ENCODE measurements at regions not wholly inside any gene's neighbourhood (a gene's known extent, or its start where the extent isn't known, plus 50 kb on each side); places are given as distances from the start of the nearest gene placed in this dataset.

- TF ChIP-seq EZH2phosphoT487 (IDR thresholded peaks at IDR 0.05; ENCODE audit: low read length) (no peak), EZH2 (optimal IDR thresholded peaks at IDR 0.05; ENCODE audit: low read depth, low read length) (no peak)
- TF ChIP-seq, protein P1, sequence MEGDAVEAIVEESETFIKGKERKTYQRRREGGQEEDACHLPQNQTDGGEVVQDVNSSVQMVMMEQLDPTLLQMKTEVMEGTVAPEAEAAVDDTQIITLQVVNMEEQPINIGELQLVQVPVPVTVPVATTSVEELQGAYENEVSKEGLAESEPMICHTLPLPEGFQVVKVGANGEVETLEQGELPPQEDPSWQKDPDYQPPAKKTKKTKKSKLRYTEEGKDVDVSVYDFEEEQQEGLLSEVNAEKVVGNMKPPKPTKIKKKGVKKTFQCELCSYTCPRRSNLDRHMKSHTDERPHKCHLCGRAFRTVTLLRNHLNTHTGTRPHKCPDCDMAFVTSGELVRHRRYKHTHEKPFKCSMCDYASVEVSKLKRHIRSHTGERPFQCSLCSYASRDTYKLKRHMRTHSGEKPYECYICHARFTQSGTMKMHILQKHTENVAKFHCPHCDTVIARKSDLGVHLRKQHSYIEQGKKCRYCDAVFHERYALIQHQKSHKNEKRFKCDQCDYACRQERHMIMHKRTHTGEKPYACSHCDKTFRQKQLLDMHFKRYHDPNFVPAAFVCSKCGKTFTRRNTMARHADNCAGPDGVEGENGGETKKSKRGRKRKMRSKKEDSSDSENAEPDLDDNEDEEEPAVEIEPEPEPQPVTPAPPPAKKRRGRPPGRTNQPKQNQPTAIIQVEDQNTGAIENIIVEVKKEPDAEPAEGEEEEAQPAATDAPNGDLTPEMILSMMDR (IDR thresholded peaks at IDR 0.05; ENCODE audit: low read length): no peak
- no peak overlapping the region for H3K27ac ChIP-seq (ENCODE audit: low read length)
Observed at GRCh38 chr4:138927072-138927471, 88.5 kb upstream of the NOCT start.

GRCh38 chr4:138925495-138925894 is 90.1 kb upstream of the NOCT start:
- Histone ChIP-seq H4K20me1 (ENCODE audit: insufficient read depth, low read length) (no peaks in the 10 kb centered on the region), H3K4me3 (ENCODE audit: low read length) (no peak overlapping the region), H3K9me2 (replicated peaks; ENCODE audit: insufficient read depth, low read length) (no peaks in the 10 kb centered on the region), H2AFZ (ENCODE audit: low read length) (no peak overlapping the region), H3K4me1 (ENCODE audit: low read length) (no peaks in the 10 kb centered on the region), H3K36me3 (replicated peaks; ENCODE audit: insufficient read depth, low read length) (no peaks in the 10 kb centered on the region), H3K27ac (ENCODE audit: low read length) (no peak overlapping the region), H3K27me3 (replicated peaks; ENCODE audit: insufficient read depth, low read length) (no peaks in the 10 kb centered on the region), H3K4me2 (ENCODE audit: low read depth, low read length) (no peak overlapping the region), H3K9me3 (replicated peaks; ENCODE audit: insufficient read depth, low read length) (no peaks in the 10 kb centered on the region), H3K79me2 (ENCODE audit: low read length) (no peaks in the 10 kb centered on the region), H3F3A (ENCODE audit: insufficient read depth, low read length) (no peaks in the 10 kb centered on the region), H3K9ac (ENCODE audit: low read length) (no peak overlapping the region)
- no peak for TF ChIP-seq EZH2 (optimal IDR thresholded peaks at IDR 0.05; ENCODE audit: low read depth, low read length)
- TF ChIP-seq, protein P1 (IDR thresholded peaks at IDR 0.05; ENCODE audit: low read length): no peak
- no peak for TF ChIP-seq EZH2phosphoT487 (IDR thresholded peaks at IDR 0.05; ENCODE audit: low read length)
- no peak for DNase-seq

More at GRCh38 chr4:138927072-138927471, 88.5 kb upstream of the NOCT start:
- Histone ChIP-seq H3K4me2 (ENCODE audit: low read depth, low read length) (no peak overlapping the region), H4K20me1 (ENCODE audit: insufficient read depth, low read length) (no peaks in the 10 kb centered on the region), H2AFZ (ENCODE audit: low read length) (no peak overlapping the region), H3K9ac (ENCODE audit: low read length) (no peak overlapping the region), H3K9me2 (replicated peaks; ENCODE audit: insufficient read depth, low read length) (no peaks in the 10 kb centered on the region), H3K9me3 (replicated peaks; ENCODE audit: insufficient read depth, low read length) (no peaks in the 10 kb centered on the region), H3K4me1 (ENCODE audit: low read length) (no peaks in the 10 kb centered on the region), H3F3A (ENCODE audit: insufficient read depth, low read length) (no peaks in the 10 kb centered on the region), H3K79me2 (ENCODE audit: low read length) (no peaks in the 10 kb centered on the region), H3K27me3 (replicated peaks; ENCODE audit: insufficient read depth, low read length) (no peaks in the 10 kb centered on the region), H3K4me3 (ENCODE audit: low read length) (no peak overlapping the region), H3K36me3 (replicated peaks; ENCODE audit: insufficient read depth, low read length) (no peaks in the 10 kb centered on the region)
- DNase-seq: no peak

- H4K20me1 ChIP-seq (ENCODE audit: insufficient read depth, low read length): no peaks in the 10 kb centered on the region
- no peaks in the 10 kb centered on the region for H3K79me2 ChIP-seq (ENCODE audit: low read length)
- no peak for TF ChIP-seq EZH2 (optimal IDR thresholded peaks at IDR 0.05; ENCODE audit: low read depth, low read length)
- TF ChIP-seq, protein P1 (IDR thresholded peaks at IDR 0.05; ENCODE audit: low read length): peak; percentile 66
- no peaks in the 10 kb centered on the region for H3K36me3 ChIP-seq (replicated peaks; ENCODE audit: insufficient read depth, low read length)
- H3K9ac ChIP-seq (ENCODE audit: low read length): no peak overlapping the region
- no peak overlapping the region for H2AFZ ChIP-seq (ENCODE audit: low read length)
- H3F3A ChIP-seq (ENCODE audit: insufficient read depth, low read length): no peaks in the 10 kb centered on the region
- DNase-seq: peak; percentile 46
- H3K27me3 ChIP-seq (replicated peaks; ENCODE audit: insufficient read depth, low read length): no peaks in the 10 kb centered on the region
- no peak overlapping the region for H3K4me3 ChIP-seq (ENCODE audit: low read length)
- H3K27ac ChIP-seq (ENCODE audit: low read length): no peak overlapping the region
- no peak overlapping the region for H3K4me2 ChIP-seq (ENCODE audit: low read depth, low read length)
- no peaks in the 10 kb centered on the region for H3K9me2 ChIP-seq (replicated peaks; ENCODE audit: insufficient read depth, low read length)
- no peaks in the 10 kb centered on the region for H3K4me1 ChIP-seq (ENCODE audit: low read length)
- no peaks in the 10 kb centered on the region for H3K9me3 ChIP-seq (replicated peaks; ENCODE audit: insufficient read depth, low read length)
Observed at GRCh38 chr4:138919094-138919936, 96.3 kb upstream of the NOCT start.
